Hepatocyte (in vitro differentiated cells): ENCODE measurements at regions not wholly inside any gene's neighbourhood (a gene's known extent, or its start where the extent isn't known, plus 50 kb on each side); places are given as distances from the start of the nearest gene placed in this dataset.

Source experiments
- DNase-seq: peaks from one replicate; pipeline ENCODE4 v3.0.0-alpha.2; 2016; ENCODE audit warnings: low spot score
- H2AFZ ChIP-seq: fragments of 200-600 bp; sonication (generic); 2 replicates; pipeline ENCODE4 v1.6.0; 2016; ENCODE audit warnings: antibody characterized with exemption, mild to moderate bottlenecking
- H3K27ac ChIP-seq: fragments of 200-600 bp; sonication (generic); 2 replicates; pipeline ENCODE4 v1.5.1; 2016; ENCODE audit warnings: mild to moderate bottlenecking
- H3K27me3 ChIP-seq: fragments of 200-600 bp; sonication (generic); 2 replicates; pipeline ENCODE4 v1.6.1; 2016
- H3K36me3 ChIP-seq: fragments of 200-600 bp; sonication (generic); replicated peaks from 2 replicates; pipeline ENCODE4 v1.5.1; 2016; ENCODE audit warnings: low read depth; ENCODE audit not compliant: insufficient read depth
- H3K4me1 ChIP-seq: fragments of 200-600 bp; sonication (generic); 2 replicates; pipeline ENCODE4 v1.5.1; 2016; ENCODE audit warnings: mild to moderate bottlenecking, moderate library complexity; ENCODE audit not compliant: insufficient read depth
- H3K4me2 ChIP-seq: fragments of 200-600 bp; sonication (generic); 2 replicates; pipeline ENCODE4 v1.6.0; 2016
- H3K4me3 ChIP-seq: fragments of 200-600 bp; sonication (generic); 2 replicates; pipeline ENCODE4 v1.5.1; 2016; ENCODE audit warnings: mild to moderate bottlenecking
- H3K79me2 ChIP-seq: fragments of 200-600 bp; sonication (generic); 2 replicates; pipeline ENCODE4 v1.6.0; 2017; ENCODE audit warnings: mild to moderate bottlenecking
- H3K9me2 ChIP-seq: fragments of 200-600 bp; sonication (generic); replicated peaks from 2 replicates; pipeline ENCODE4 v1.6.0; 2017; ENCODE audit warnings: mild to moderate bottlenecking; ENCODE audit not compliant: insufficient read depth
- H3K9me3 ChIP-seq: fragments of 200-600 bp; sonication (generic); 2 replicates; pipeline ENCODE4 v1.5.1; 2016; ENCODE audit warnings: low read depth, mild to moderate bottlenecking
- H4K20me1 ChIP-seq: fragments of 200-600 bp; sonication (generic); 2 replicates; pipeline ENCODE4 v1.6.0; 2016; ENCODE audit warnings: mild to moderate bottlenecking; ENCODE audit not compliant: insufficient read depth, poor library complexity, severe bottlenecking
- CTCF ChIP-seq: fragments of 200-600 bp; sonication (generic); IDR thresholded peaks from 2 replicates; pipeline ENCODE4 v1.5.1; 2016; ENCODE audit warnings: antibody characterized with exemption, mild to moderate bottlenecking; ENCODE audit not compliant: poor library complexity
- EZH2 ChIP-seq: fragments of 200-600 bp; sonication (generic); IDR thresholded peaks from 2 replicates; pipeline ENCODE4 v1.6.1; 2016; ENCODE audit warnings: antibody characterized with exemption, mild to moderate bottlenecking, borderline replicate concordance
- EZH2phosphoT487 ChIP-seq: fragments of 200-600 bp; sonication (generic); IDR thresholded peaks from one replicate; pipeline ENCODE4 v1.6.1; 2018; ENCODE audit warnings: antibody characterized with exemption, mild to moderate bottlenecking, low read depth, moderate library complexity; ENCODE audit not compliant: unreplicated experiment, severe bottlenecking
- WGBS: methylation state at CpG from one replicate; pipeline ENCODE4 v1.1.6; 2016; ENCODE audit warnings: low lambda C conversion rate; ENCODE audit errors: missing lambda C conversion rate; 5-methylcytosine and 5-hydroxymethylcytosine counted together

DNA sequence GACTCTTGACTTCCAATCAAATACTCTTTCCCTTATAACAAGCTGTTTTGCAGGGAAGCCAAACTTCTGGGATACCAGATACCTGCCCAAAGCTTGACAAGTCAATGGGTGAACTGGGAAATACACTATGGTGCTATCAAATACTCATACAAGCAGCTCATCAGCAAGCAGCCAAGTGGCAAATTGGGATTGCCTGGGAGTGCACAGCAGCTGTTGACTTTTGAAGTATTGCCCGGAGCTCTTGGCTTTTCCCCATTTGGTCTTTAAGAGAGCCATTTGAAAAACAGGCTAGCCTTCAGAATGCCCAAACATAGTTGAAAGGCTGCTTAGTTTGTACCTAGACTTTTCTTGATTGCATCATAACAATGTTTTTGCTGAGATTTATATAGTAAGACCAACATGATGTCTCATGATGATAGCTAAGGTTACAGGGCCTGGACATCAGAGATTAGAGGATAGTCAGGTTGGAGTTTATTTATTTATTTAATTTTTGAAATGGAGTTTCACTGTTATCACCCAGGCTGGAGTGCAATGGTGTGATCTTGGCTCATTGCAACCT is 210.1 kb upstream of the ZNF608 start:
- Histone ChIP-seq H3K9me2 (no peaks in the 10 kb centered on the region), H3K36me3 (no peaks in the 10 kb centered on the region), H3K4me3 (no peak overlapping the region), H3K9me3 (no peaks in the 10 kb centered on the region), H2AFZ (no peak overlapping the region), H3K4me2 (no peak overlapping the region), H4K20me1 (no peaks in the 10 kb centered on the region), H3K4me1 (no peaks in the 10 kb centered on the region), H3K27me3 (no peaks in the 10 kb centered on the region), H3K79me2 (no peaks in the 10 kb centered on the region), H3K27ac (no peak overlapping the region)
- no peak for TF ChIP-seq EZH2
- TF ChIP-seq EZH2phosphoT487 = no peak
- TF ChIP-seq CTCF = no peak
- no peak for DNase-seq
- 93% methylated on average over 1 of the region's 1 CpG for WGBS

- Histone ChIP-seq H3K9me2 (no peaks in the 10 kb centered on the region), H3K27me3 (no peaks in the 10 kb centered on the region), H3K27ac (no peak overlapping the region), H3K9me3 (no peaks in the 10 kb centered on the region), H3K4me1 (no peaks in the 10 kb centered on the region), H3K79me2 (no peaks in the 10 kb centered on the region), H4K20me1 (no peaks in the 10 kb centered on the region), H3K4me3 (no peak overlapping the region), H2AFZ (no peak overlapping the region), H3K4me2 (no peak overlapping the region), H3K36me3 (no peaks in the 10 kb centered on the region)
- 95% methylated on average over 5 of the region's 5 CpGs for WGBS
- DNase-seq = no peak
- TF ChIP-seq EZH2 = no peak
- TF ChIP-seq CTCF = no peak
- no peak for TF ChIP-seq EZH2phosphoT487
Observed at GRCh38 chr5:124957063-124957462, 210.6 kb upstream of the ZNF608 start.

- no peaks in the 10 kb centered on the region for H3K9me2 ChIP-seq
- H3K4me3 ChIP-seq = no peak overlapping the region
- no peaks in the 10 kb centered on the region for H3K79me2 ChIP-seq
- no peak for DNase-seq
- no peaks in the 10 kb centered on the region for H4K20me1 ChIP-seq
- 93% methylated on average over 4 of the region's 4 CpGs for WGBS
- no peak overlapping the region for H2AFZ ChIP-seq
- H3K9me3 ChIP-seq = no peaks in the 10 kb centered on the region
- no peaks in the 10 kb centered on the region for H3K36me3 ChIP-seq
- no peaks in the 10 kb centered on the region for H3K27me3 ChIP-seq
- H3K4me2 ChIP-seq = no peak overlapping the region
- H3K27ac ChIP-seq = no peak overlapping the region
- peaks cover 9% of the 10 kb centered on the region for H3K4me1 ChIP-seq
- TF ChIP-seq EZH2phosphoT487 (no peak), EZH2 (no peak), CTCF (no peak)
Observed at GRCh38 chr5:124960266-124960665, 213.8 kb upstream of the ZNF608 start.

- TF ChIP-seq CTCF (no peak), EZH2phosphoT487 (no peak), EZH2 (no peak)
- no peak for DNase-seq
- no peaks in the 10 kb centered on the region for H4K20me1 ChIP-seq
- H3K9me2 ChIP-seq = no peaks in the 10 kb centered on the region
- H3K36me3 ChIP-seq = no peaks in the 10 kb centered on the region
- no peaks in the 10 kb centered on the region for H3K9me3 ChIP-seq
- no peaks in the 10 kb centered on the region for H3K27me3 ChIP-seq
- H3K27ac ChIP-seq = no peak overlapping the region
- WGBS = 92% methylated on average over 4 of the region's 4 CpGs
- H2AFZ ChIP-seq = no peak overlapping the region
- H3K79me2 ChIP-seq = no peaks in the 10 kb centered on the region
- no peak overlapping the region for H3K4me3 ChIP-seq
- no peak overlapping the region for H3K4me2 ChIP-seq
- peaks cover 9% of the 10 kb centered on the region for H3K4me1 ChIP-seq
Observed at GRCh38 chr5:124961521-124961920, 215.1 kb upstream of the ZNF608 start.
